ENCODE measurements at regions not wholly inside any gene's neighbourhood (a gene's known extent, or its start where the extent isn't known, plus 50 kb on each side); places are given as distances from the start of the nearest gene placed in this dataset.

- no peak for TF ChIP-seq YY1 (IDR thresholded peaks at IDR 0.05; ENCODE audit: low read depth)
- no peak for TF ChIP-seq EGR1 (IDR thresholded peaks at IDR 0.05)
- TF ChIP-seq REST (IDR thresholded peaks at IDR 0.05; ENCODE audit: low read depth) = no peak
- TF ChIP-seq TCF12 (IDR thresholded peaks at IDR 0.05; ENCODE audit: low read depth) = no peak
- TF ChIP-seq FOXM1 (IDR thresholded peaks at IDR 0.05; ENCODE audit: borderline replicate concordance, low read depth) = no peak
- no peak for TF ChIP-seq CREB1 (IDR thresholded peaks at IDR 0.05; ENCODE audit: low read depth)
- no peak for TF ChIP-seq TEAD4 (IDR thresholded peaks at IDR 0.05)
- no peak for TF ChIP-seq EP300 (IDR thresholded peaks at IDR 0.05; ENCODE audit: borderline replicate concordance)
- TF ChIP-seq ZBTB7A (IDR thresholded peaks at IDR 0.05; ENCODE audit: low read depth) = no peak
- no peak for TF ChIP-seq TAF1 (IDR thresholded peaks at IDR 0.05; ENCODE audit: low read depth)
- TF ChIP-seq MAX (IDR thresholded peaks at IDR 0.05) = no peak
- no peak for TF ChIP-seq NFIC (IDR thresholded peaks at IDR 0.05)
Measured at GRCh38 chr1:230509281-230509977, 83.3 kb upstream of the PGBD5 start.

GRCh38 chr1:230507666-230508402, 81.7 kb upstream of the PGBD5 start:
- TF ChIP-seq ZBTB7A (IDR thresholded peaks at IDR 0.05; ENCODE audit: low read depth) = no peak
- no peak for TF ChIP-seq NFIC (IDR thresholded peaks at IDR 0.05)
- no peak for TF ChIP-seq RAD21 (IDR thresholded peaks at IDR 0.05; ENCODE audit: low read depth)
- TF ChIP-seq FOXM1 (IDR thresholded peaks at IDR 0.05; ENCODE audit: borderline replicate concordance, low read depth) = no peak
- TF ChIP-seq TCF12 (IDR thresholded peaks at IDR 0.05; ENCODE audit: low read depth) = no peak
- no peak for TF ChIP-seq EP300 (IDR thresholded peaks at IDR 0.05; ENCODE audit: borderline replicate concordance)
- TF ChIP-seq CEBPB (IDR thresholded peaks at IDR 0.05) = no peak

- TF ChIP-seq EP300 (IDR thresholded peaks at IDR 0.05; ENCODE audit: borderline replicate concordance) (no peak), TEAD4 (IDR thresholded peaks at IDR 0.05) (no peak), NFIC (IDR thresholded peaks at IDR 0.05) (no peak), RAD21 (IDR thresholded peaks at IDR 0.05; ENCODE audit: low read depth) (no peak), TCF12 (IDR thresholded peaks at IDR 0.05; ENCODE audit: low read depth) (no peak)
Measured at GRCh38 chr1:230507236-230507635, 81.1 kb upstream of the PGBD5 start.

GRCh38 chr1:230506451-230506850, 80.3 kb upstream of the PGBD5 start:
- TF ChIP-seq NFIC (IDR thresholded peaks at IDR 0.05) (no peak), MAX (IDR thresholded peaks at IDR 0.05) (no peak), TCF12 (IDR thresholded peaks at IDR 0.05; ENCODE audit: low read depth) (no peak)

- TF ChIP-seq FOXM1 (IDR thresholded peaks at IDR 0.05; ENCODE audit: borderline replicate concordance, low read depth) (no peak), EP300 (IDR thresholded peaks at IDR 0.05; ENCODE audit: borderline replicate concordance) (no peak), USF1 (IDR thresholded peaks at IDR 0.05) (no peak), CEBPB (IDR thresholded peaks at IDR 0.05) (no peak), ZBTB7A (IDR thresholded peaks at IDR 0.05; ENCODE audit: low read depth) (no peak), NFIC (IDR thresholded peaks at IDR 0.05) (no peak), EGR1 (IDR thresholded peaks at IDR 0.05) (no peak), TEAD4 (IDR thresholded peaks at IDR 0.05) (no peak), TAF1 (IDR thresholded peaks at IDR 0.05; ENCODE audit: low read depth) (no peak), REST (IDR thresholded peaks at IDR 0.05; ENCODE audit: low read depth) (no peak), RAD21 (IDR thresholded peaks at IDR 0.05; ENCODE audit: low read depth) (no peak), TCF12 (IDR thresholded peaks at IDR 0.05; ENCODE audit: low read depth) (no peak), MAX (IDR thresholded peaks at IDR 0.05) (no peak), YY1 (IDR thresholded peaks at IDR 0.05; ENCODE audit: low read depth) (no peak), CREB1 (IDR thresholded peaks at IDR 0.05; ENCODE audit: low read depth) (no peak)
Measured at GRCh38 chr1:230504310-230504709, 78.2 kb upstream of the PGBD5 start.

DNA sequence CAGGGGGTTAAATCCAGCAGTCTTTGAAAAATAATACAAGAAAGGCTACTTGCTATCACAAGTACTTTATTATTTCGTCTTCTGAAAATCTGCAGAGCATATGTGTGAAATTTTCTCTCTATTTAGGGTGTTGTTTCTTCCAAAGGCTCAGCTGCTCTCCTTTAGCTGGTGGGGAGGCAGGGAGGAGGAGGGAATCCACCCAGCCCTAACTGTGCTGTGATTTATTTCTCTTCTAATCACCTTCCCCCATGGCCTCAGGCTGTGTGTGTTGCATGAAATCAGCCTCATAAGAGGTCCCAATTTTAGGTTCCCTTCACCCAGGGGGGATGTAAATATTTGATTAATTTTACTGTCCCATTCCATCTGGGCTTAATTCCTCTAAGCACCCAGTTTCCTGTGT, 77.6 kb upstream of the PGBD5 start:
- TF ChIP-seq EP300 (IDR thresholded peaks at IDR 0.05; ENCODE audit: borderline replicate concordance) (no peak), TCF12 (IDR thresholded peaks at IDR 0.05; ENCODE audit: low read depth) (no peak), FOXM1 (IDR thresholded peaks at IDR 0.05; ENCODE audit: borderline replicate concordance, low read depth) (no peak), EGR1 (IDR thresholded peaks at IDR 0.05) (no peak)
